T-cell (primary cell): ENCODE measurements at regions not wholly inside any gene's neighbourhood (a gene's known extent, or its start where the extent isn't known, plus 50 kb on each side); places are given as distances from the start of the nearest gene placed in this dataset.
"Not testable (repeated sequence)": the region's sequence is repeated elsewhere in the genome, so short reads cannot be mapped to it uniquely, and the experiment has no call there.

Source experiments
- ATAC-seq, 4 experiments: fragments of 200-7000 bp in 3 of 4; fragments of 150-1000 bp in 1 of 4; cut with Tn5 transposase; replicated peaks in 1 of 4; 1 replicate in 3 of 4; 2 replicates in 1 of 4; pipeline ENCODE4 v1.10.0; 2021; ENCODE audit warnings: moderate library complexity in 3 of 4, mild to moderate bottlenecking in 2 of 4, moderate number of reproducible peaks in 1 of 4
- CTCF ChIA-PET, 2 donors: fragments of 300-600 bp; sonication (Branson Sonifier 250); formaldehyde crosslinking; loops; one replicate each; lab custom pipeline; 2022; ENCODE audit warnings: antibody characterized with exemption in 2 of 2; lab: Charles Lee
- POLR2A ChIA-PET, 2 donors: fragments of 300-600 bp; sonication (Branson Sonifier 250); formaldehyde crosslinking; loops; one replicate each; lab custom pipeline; 2022; ENCODE audit warnings: antibody characterized with exemption in 2 of 2; lab: Charles Lee
- DNase-seq, 35 experiments: peaks; one replicate each; pipeline versions ENCODE4 v3.0.0 to v3.0.0-alpha.2; 2013 to 2023
- H3K27ac ChIP-seq: one replicate; pipeline ENCODE4 v1.5.1; 2013; ENCODE audit warnings: low read length
- H3K27me3 ChIP-seq, 2 experiments: replicated peaks in 1 of 2; 1 replicate in 1 of 2; 2 replicates in 1 of 2; pipeline versions ENCODE4 v1.6.1 to v1.7.0; 2013; ENCODE audit warnings: low read length in 1 of 2, mixed read lengths in 1 of 2; ENCODE audit not compliant: control insufficient read depth in 2 of 2, insufficient read depth in 2 of 2; ENCODE audit errors: extremely low read depth in 1 of 2
- H3K36me3 ChIP-seq, 2 donors: 1 replicate in 1 of 2; 2 replicates in 1 of 2; pipeline versions ENCODE4 v1.6.1 to v1.7.0; 2013; ENCODE audit warnings: low read length in 1 of 2; ENCODE audit not compliant: control insufficient read depth in 2 of 2, insufficient read depth in 1 of 2; ENCODE audit errors: extremely low read depth in 1 of 2
- H3K4me1 ChIP-seq, 2 experiments: 1 replicate in 1 of 2; 2 replicates in 1 of 2; pipeline versions ENCODE4 v1.6.1 to v1.7.0; 2013; ENCODE audit warnings: low read length in 2 of 2, mixed read lengths in 1 of 2; ENCODE audit not compliant: insufficient read depth in 2 of 2, control insufficient read depth in 1 of 2; ENCODE audit errors: extremely low read depth in 1 of 2
- H3K4me3 ChIP-seq, 2 donors: 1 replicate in 1 of 2; 2 replicates in 1 of 2; pipeline versions ENCODE4 v1.5.1 to v1.7.0; 2013; ENCODE audit warnings: mild to moderate bottlenecking in 2 of 2, low read length in 1 of 2, moderate library complexity in 1 of 2; ENCODE audit not compliant: control insufficient read depth in 1 of 2; ENCODE audit errors: extremely low read depth in 1 of 2
- H3K9me3 ChIP-seq: 2 replicates; pipeline ENCODE4 v1.7.0; 2013
- H3K27ac Mint-ChIP-seq, 2 donors: one replicate each; pipeline ENCODE4 v1.8.0; 2020 to 2021; ENCODE audit warnings: mild to moderate bottlenecking in 2 of 2, mixed read lengths in 2 of 2
- H3K27me3 Mint-ChIP-seq, 2 donors: one replicate each; pipeline ENCODE4 v1.8.0; 2021 to 2022; ENCODE audit warnings: mixed read lengths in 2 of 2
- H3K36me3 Mint-ChIP-seq: one replicate; pipeline ENCODE4 v1.8.0; 2021; ENCODE audit warnings: mixed read lengths
- H3K4me1 Mint-ChIP-seq, 3 donors: one replicate each; pipeline ENCODE4 v1.8.0; 2020 to 2022; ENCODE audit warnings: mixed read lengths in 3 of 3, mild to moderate bottlenecking in 1 of 3
- H3K4me3 Mint-ChIP-seq, 3 donors: one replicate each; pipeline ENCODE4 v1.8.0; 2020 to 2022; ENCODE audit warnings: mild to moderate bottlenecking in 3 of 3, mixed read lengths in 3 of 3, moderate library complexity in 3 of 3
- H3K9me3 Mint-ChIP-seq, 3 donors: one replicate each; pipeline ENCODE4 v1.8.0; 2020 to 2022; ENCODE audit warnings: mixed read lengths in 3 of 3
- WGBS: methylation state at CpG from one replicate; pipeline ENCODE4 v1.1.5; 2013; ENCODE audit warnings: missing lambda C conversion rate; ENCODE audit not compliant: insufficient coverage; 5-methylcytosine and 5-hydroxymethylcytosine counted together

DNA sequence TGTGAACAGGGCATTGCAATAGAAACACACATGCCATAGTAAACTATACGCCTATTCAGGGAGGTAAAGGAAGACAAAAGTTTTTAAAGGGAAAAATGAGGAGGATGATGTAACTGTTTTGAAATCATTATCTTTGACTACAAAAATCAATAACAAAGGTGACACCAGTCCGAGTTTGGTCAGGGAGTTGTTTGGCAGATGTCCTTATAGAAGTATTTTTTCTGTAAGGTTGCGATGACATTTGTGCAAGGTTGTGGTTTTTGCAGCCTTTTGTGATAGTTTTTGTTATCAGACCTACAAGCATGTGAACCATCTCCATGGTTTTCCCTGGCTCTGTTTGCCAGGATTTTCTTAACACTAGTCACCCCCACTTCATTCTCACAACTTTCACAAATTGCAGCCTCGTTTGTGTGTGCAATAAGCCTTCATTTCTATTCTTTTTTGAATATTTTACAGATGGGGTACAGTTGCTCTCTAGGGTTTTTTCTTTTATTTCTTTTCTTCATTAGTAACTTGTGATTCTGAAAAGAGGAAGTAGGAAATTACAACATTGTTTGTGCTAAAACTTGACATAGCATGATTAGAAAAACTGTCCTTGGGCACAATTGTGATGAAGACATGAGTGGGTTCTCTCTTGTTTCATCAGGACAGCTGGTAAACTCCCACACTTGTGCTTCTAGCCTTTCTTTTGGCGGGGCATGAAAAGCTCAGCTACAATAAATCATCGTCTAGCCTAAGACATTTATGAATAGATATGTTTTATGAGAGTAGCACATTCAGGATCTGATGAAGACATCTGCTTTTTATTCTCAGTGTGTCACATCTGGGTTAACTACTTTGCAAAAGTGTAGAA lies 60.2 kb upstream of the PNPLA4 start:
- Histone ChIP-seq H3K4me1 (no peaks in the 10 kb centered on the region), H3K27ac (no peak overlapping the region), H3K9me3 (no peaks in the 10 kb centered on the region), H3K36me3 (no peaks in the 10 kb centered on the region), H3K4me3 (no peak overlapping the region), H3K27me3 (no peaks in the 10 kb centered on the region)
- Mint-ChIP-seq H3K9me3 (no peaks in the 10 kb centered on the region), H3K27me3 (no peaks in the 10 kb centered on the region), H3K36me3 (no peaks in the 10 kb centered on the region), H3K27ac (no peak overlapping the region), H3K4me1 (no peaks in the 10 kb centered on the region), H3K4me3 (no peak overlapping the region)
- WGBS = no CpG with 5 or more reads among the region's 6 CpGs
- no peak for DNase-seq
- CTCF ChIA-PET = no interaction called here
- no peak for ATAC-seq
- POLR2A ChIA-PET = no interaction called here

DNA sequence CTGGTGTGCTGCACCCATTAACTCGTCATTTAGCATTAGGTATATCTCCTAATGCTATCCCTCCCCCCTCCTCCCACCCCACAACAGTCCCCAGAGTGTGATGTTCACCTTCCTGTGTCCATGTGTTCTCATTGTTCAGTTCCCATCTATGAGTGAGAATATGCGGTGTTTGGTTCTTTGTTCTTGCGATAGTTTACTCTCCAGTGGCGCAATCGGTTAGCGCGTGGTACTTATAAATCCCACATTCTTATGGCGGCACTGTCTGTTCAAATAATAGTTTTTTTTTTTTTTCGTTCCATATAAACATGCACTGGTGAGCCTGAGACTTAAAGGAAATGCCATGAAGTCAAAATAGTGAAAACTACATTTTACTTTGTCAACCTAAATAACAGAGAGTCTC lies 59.5 kb upstream of the PNPLA4 start:
- H3K36me3 Mint-ChIP-seq, H3K27ac ChIP-seq, H3K27ac Mint-ChIP-seq, POLR2A ChIA-PET, H3K27me3 ChIP-seq, ATAC-seq, H3K4me1 Mint-ChIP-seq, H3K9me3 Mint-ChIP-seq, H3K27me3 Mint-ChIP-seq, H3K9me3 ChIP-seq, CTCF ChIA-PET, DNase-seq, H3K4me1 ChIP-seq, H3K4me3 Mint-ChIP-seq, H3K4me3 ChIP-seq, H3K36me3 ChIP-seq: not testable (repeated sequence)
- no CpG with 5 or more reads among the region's 9 CpGs for WGBS

- DNase-seq = no peak
- Mint-ChIP-seq H3K36me3 (no peaks in the 10 kb centered on the region), H3K4me3 (no peak overlapping the region), H3K4me1 (no peaks in the 10 kb centered on the region), H3K9me3 (no peaks in the 10 kb centered on the region), H3K27me3 (no peaks in the 10 kb centered on the region), H3K27ac (no peak overlapping the region)
- POLR2A ChIA-PET = no interaction called here
- Histone ChIP-seq H3K27me3 (no peaks in the 10 kb centered on the region), H3K27ac (no peak overlapping the region), H3K9me3 (no peaks in the 10 kb centered on the region), H3K4me1 (no peaks in the 10 kb centered on the region), H3K36me3 (no peaks in the 10 kb centered on the region), H3K4me3 (no peak overlapping the region)
- CTCF ChIA-PET = no interaction called here
- ATAC-seq = no peak
These were observed 58.4 kb upstream of the PNPLA4 start for GRCh38 chrX:7985568-7985967.

DNA sequence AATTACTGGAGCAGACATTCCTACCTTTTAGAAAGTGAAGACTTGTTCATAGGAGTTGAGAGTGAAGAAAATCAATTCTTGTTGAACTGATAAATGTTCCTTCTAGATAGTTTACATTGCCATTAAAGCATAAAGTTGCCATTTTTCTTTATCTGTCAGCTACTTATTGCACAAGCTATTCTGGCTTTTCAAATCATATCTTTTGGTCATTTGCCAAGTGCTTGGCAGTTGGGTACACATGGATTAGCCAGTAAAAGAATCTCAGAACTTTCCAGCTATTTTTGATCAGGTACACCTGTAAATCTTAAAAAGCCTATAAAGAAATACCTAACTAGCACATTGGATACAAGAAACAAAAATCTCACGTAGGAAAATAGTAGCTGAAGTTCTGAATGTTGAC lies 56.4 kb upstream of the PNPLA4 start:
- no CpG with 5 or more reads among the region's 1 CpG for WGBS
- Histone ChIP-seq H3K36me3 (no peaks in the 10 kb centered on the region), H3K27me3 (no peaks in the 10 kb centered on the region), H3K4me1 (no peaks in the 10 kb centered on the region), H3K9me3 (no peaks in the 10 kb centered on the region), H3K27ac (no peak overlapping the region), H3K4me3 (no peak overlapping the region)
- Mint-ChIP-seq H3K9me3 (no peaks in the 10 kb centered on the region), H3K36me3 (no peaks in the 10 kb centered on the region), H3K27me3 (no peaks in the 10 kb centered on the region), H3K4me3 (no peak overlapping the region), H3K4me1 (no peaks in the 10 kb centered on the region), H3K27ac (no peak overlapping the region)
- ATAC-seq (no peak), DNase-seq (no peak)
- ChIA-PET POLR2A (no interaction called here), CTCF (no interaction called here)
